OCI-LY7 (cell line): ENCODE measurements at regions not wholly inside any gene's neighbourhood (a gene's known extent, or its start where the extent isn't known, plus 50 kb on each side); places are given as distances from the start of the nearest gene placed in this dataset.

Experiments
- BruUV-seq: library from RNA; stranded (reverse); fragments of 400-500 nt; replicated peaks from 2 replicates; lab custom pipeline; 2021; lab: Mats Ljungman, UMichigan
- CTCF ChIA-PET: fragments of 300-600 bp; sonication (Branson Sonifier 250); formaldehyde crosslinking; loops from one replicate; lab custom pipeline; 2022; ENCODE audit warnings: antibody characterized with exemption; ENCODE audit not compliant: unreplicated experiment; lab: Charles Lee
- POLR2A ChIA-PET: fragments of 300-600 bp; sonication (Branson Sonifier 250); formaldehyde crosslinking; loops from one replicate; lab custom pipeline; 2022; ENCODE audit warnings: antibody characterized with exemption; lab: Charles Lee
- DNase-seq: peaks from one replicate; pipeline ENCODE4 v3.0.0-alpha.2; 2015; ENCODE audit warnings: low spot score
- H2AFZ ChIP-seq: fragments of 200-600 bp; sonication (generic), shearing (Covaris generic); 2 replicates; pipeline ENCODE4 v1.6.1; 2014; ENCODE audit warnings: mild to moderate bottlenecking, antibody characterized with exemption, low read length, moderate library complexity
- H3K27ac ChIP-seq: fragments of 200-600 bp; sonication (generic); 2 replicates; pipeline ENCODE4 v1.5.1; 2014; ENCODE audit warnings: mixed run types, low read depth, mild to moderate bottlenecking, moderate library complexity, low read length, inconsistent platforms; ENCODE audit not compliant: poor library complexity, severe bottlenecking
- H3K36me3 ChIP-seq: fragments of 200-600 bp; sonication (generic); 2 replicates; pipeline ENCODE4 v1.6.1; 2014; ENCODE audit warnings: mild to moderate bottlenecking, antibody characterized with exemption, low read length, moderate library complexity, mixed read lengths; ENCODE audit not compliant: insufficient read depth
- H3K4me1 ChIP-seq: fragments of 200-600 bp; sonication (generic); 2 replicates; pipeline ENCODE4 v1.5.1; 2014; ENCODE audit warnings: mild to moderate bottlenecking, low read length; ENCODE audit not compliant: insufficient read depth, poor library complexity, severe bottlenecking
- H3K4me2 ChIP-seq: fragments of 200-600 bp; sonication (generic); 2 replicates; pipeline ENCODE4 v1.6.1; 2014; ENCODE audit warnings: mild to moderate bottlenecking, low read length
- H3K4me3 ChIP-seq: fragments of 200-600 bp; sonication (generic); 2 replicates; pipeline ENCODE4 v1.5.1; 2014; ENCODE audit warnings: mild to moderate bottlenecking, low read depth, low read length; ENCODE audit not compliant: poor library complexity, severe bottlenecking
- H3K79me2 ChIP-seq: fragments of 200-600 bp; sonication (generic); 2 replicates; pipeline ENCODE4 v1.6.1; 2016; ENCODE audit warnings: low read depth, mild to moderate bottlenecking, low read length, moderate library complexity, mixed read lengths; ENCODE audit not compliant: insufficient read depth
- H3K9me2 ChIP-seq: fragments of 200-600 bp; sonication (generic); 2 replicates; pipeline ENCODE4 v1.6.1; 2016; ENCODE audit warnings: mild to moderate bottlenecking, low read length, mixed read lengths; ENCODE audit not compliant: insufficient read depth
- H3K9me3 ChIP-seq: fragments of 200-600 bp; sonication (generic); 2 replicates; pipeline ENCODE4 v1.6.1; 2014; ENCODE audit warnings: mild to moderate bottlenecking, mixed run types, low read length, mixed read lengths
- H4K20me1 ChIP-seq: fragments of 200-600 bp; sonication (generic); 2 replicates; pipeline ENCODE4 v1.6.1; 2014; ENCODE audit warnings: mild to moderate bottlenecking, antibody characterized with exemption, low read length, moderate library complexity, mixed read lengths; ENCODE audit not compliant: insufficient read depth
- CTCF ChIP-seq: fragments of 200-600 bp; sonication (generic); conservative IDR thresholded peaks from 2 replicates; pipeline ENCODE4 v1.5.1; 2014; ENCODE audit warnings: mild to moderate bottlenecking, antibody characterized with exemption, low read length, moderate library complexity, mixed read lengths
- EZH2phosphoT487 ChIP-seq: fragments of 200-600 bp; sonication (generic); IDR thresholded peaks from 2 replicates; pipeline ENCODE4 v1.6.1; 2018; ENCODE audit warnings: low read depth, borderline replicate concordance, mild to moderate bottlenecking, mixed run types, antibody characterized with exemption, low read length, moderate library complexity, mixed read lengths
- intact Hi-C: fragments of 100-400 bp; cut with micrococcal nuclease; formaldehyde crosslinking; loops from one replicate; pipeline ENCODE4 v1.10.0; 2022; ENCODE audit not compliant: unreplicated experiment

- no peaks in the 10 kb centered on the region for H3K79me2 ChIP-seq
- no peaks in the 10 kb centered on the region for H4K20me1 ChIP-seq
- no peaks in the 10 kb centered on the region for H3K9me2 ChIP-seq
- H3K4me1 ChIP-seq, result no peaks in the 10 kb centered on the region
- intact Hi-C loops, result no loop called here
- DNase-seq, result no peak
- H3K4me2 ChIP-seq, result no peak overlapping the region
- ChIA-PET CTCF (no interaction called here), POLR2A (no interaction called here)
- no TSS peak for BruUV-seq
- H3K27ac ChIP-seq, result no peak overlapping the region
- H2AFZ ChIP-seq, result no peak overlapping the region
- no peak for TF ChIP-seq CTCF
- TF ChIP-seq EZH2phosphoT487, result no peak
- H3K9me3 ChIP-seq, result no peaks in the 10 kb centered on the region
- H3K4me3 ChIP-seq, result no peak overlapping the region
- H3K36me3 ChIP-seq, result no peaks in the 10 kb centered on the region
Measured at GRCh38 chr6:103264020-103264419, 1595.7 kb downstream of the HACE1 start.

DNA sequence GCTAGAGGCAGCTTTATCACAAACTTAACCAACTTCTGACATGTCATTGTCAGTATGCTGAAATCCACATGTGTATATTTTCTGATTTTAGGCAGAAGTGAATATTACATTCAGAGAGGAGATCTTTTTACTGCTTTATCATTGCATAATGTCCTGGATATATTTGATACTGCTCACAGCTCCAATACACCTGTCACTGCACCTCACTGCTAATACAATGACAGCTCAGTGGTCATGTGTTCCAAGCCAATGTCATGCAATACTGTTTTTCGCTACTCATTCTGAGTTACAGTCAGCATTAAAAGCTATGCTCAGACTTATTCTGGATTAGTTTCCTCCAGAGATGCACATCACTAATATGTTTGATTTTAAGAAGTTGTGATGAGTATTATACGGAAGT, 1604.6 kb downstream of the HACE1 start:
- H3K79me2 ChIP-seq, result no peaks in the 10 kb centered on the region
- no peak overlapping the region for H3K4me3 ChIP-seq
- no peak overlapping the region for H2AFZ ChIP-seq
- no peaks in the 10 kb centered on the region for H3K9me2 ChIP-seq
- H3K4me1 ChIP-seq, result no peaks in the 10 kb centered on the region
- H4K20me1 ChIP-seq, result no peaks in the 10 kb centered on the region
- no peaks in the 10 kb centered on the region for H3K9me3 ChIP-seq
- ChIA-PET POLR2A (no interaction called here), CTCF (no interaction called here)
- DNase-seq, result no peak
- intact Hi-C loops, result no loop called here
- H3K27ac ChIP-seq, result no peak overlapping the region
- no peak overlapping the region for H3K4me2 ChIP-seq
- TF ChIP-seq EZH2phosphoT487 (no peak), CTCF (no peak)
- no peaks in the 10 kb centered on the region for H3K36me3 ChIP-seq
- BruUV-seq, result no TSS peak

DNA sequence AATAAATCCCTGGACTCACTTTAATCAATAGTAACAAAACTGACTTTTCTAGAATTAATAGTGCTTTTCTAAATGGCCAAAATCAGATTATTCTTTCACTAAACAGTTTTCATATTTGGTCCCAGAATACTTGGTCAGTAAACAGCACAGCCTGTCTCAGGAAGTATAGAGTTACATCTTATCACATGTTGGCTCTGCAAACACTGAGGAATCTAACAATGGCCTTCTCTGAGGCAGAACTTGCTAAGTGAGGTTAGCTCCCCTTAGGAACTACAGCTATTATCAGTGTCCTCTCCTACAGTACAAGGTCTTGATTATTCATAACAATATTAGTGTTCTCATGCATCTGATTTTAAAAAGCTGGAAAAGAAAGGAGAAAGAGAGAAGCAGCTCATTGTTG, 1622.8 kb downstream of the HACE1 start:
- Histone ChIP-seq H3K9me3 (no peaks in the 10 kb centered on the region), H3K4me1 (no peaks in the 10 kb centered on the region), H2AFZ (no peak overlapping the region), H3K4me2 (no peak overlapping the region), H4K20me1 (no peaks in the 10 kb centered on the region), H3K36me3 (no peaks in the 10 kb centered on the region), H3K4me3 (no peak overlapping the region), H3K27ac (no peak overlapping the region), H3K9me2 (no peaks in the 10 kb centered on the region), H3K79me2 (no peaks in the 10 kb centered on the region)
- POLR2A ChIA-PET, result interaction anchor here (0.9 kb wide), 1 partner anchor 22 kb away, joined by 3 read pairs; no protein-coding TSS in a partner anchor
- TF ChIP-seq EZH2phosphoT487 (no peak), CTCF (no peak)
- no TSS peak for BruUV-seq
- DNase-seq, result no peak
- CTCF ChIA-PET, result no interaction called here
- intact Hi-C loops, result no loop called here
